Left ventricle myocardium inferior (tissue), 1 donor: ENCODE measurements at regions not wholly inside any gene's neighbourhood (a gene's known extent, or its start where the extent isn't known, plus 50 kb on each side); places are given as distances from the start of the nearest gene placed in this dataset.

Experiments used
- DNase-seq: peaks from one replicate; pipeline ENCODE4 v3.0.0-alpha.2; 2020
- H3K27ac ChIP-seq: fragments of 200-600 bp; replicated peaks from 2 replicates; pipeline ENCODE4 v1.8.0; 2021
- H3K27me3 ChIP-seq: fragments of 200-600 bp; 2 replicates; pipeline ENCODE4 v1.8.0; 2021; ENCODE audit warnings: low read depth
- H3K36me3 ChIP-seq: fragments of 200-600 bp; 2 replicates; pipeline ENCODE4 v1.8.0; 2021
- H3K4me1 ChIP-seq: fragments of 200-600 bp; 2 replicates; pipeline ENCODE4 v1.8.0; 2021
- H3K4me3 ChIP-seq: fragments of 200-600 bp; 2 replicates; pipeline ENCODE4 v1.8.0; 2021; ENCODE audit warnings: mild to moderate bottlenecking, moderate library complexity
- H3K9me3 ChIP-seq: fragments of 200-600 bp; replicated peaks from 2 replicates; pipeline ENCODE4 v1.8.0; 2021
- CTCF ChIP-seq: fragments of 200-600 bp; IDR thresholded peaks from 2 replicates; pipeline ENCODE4 v1.8.0; 2021; ENCODE audit warnings: antibody characterized with exemption, mild to moderate bottlenecking, borderline replicate concordance
- intact Hi-C: fragments of 100-400 bp; cut with micrococcal nuclease; formaldehyde crosslinking; loops from one replicate; pipeline ENCODE4 v1.11.0; 2022
- donor health status: DM: no; HTN: yes; CAD: no; lungs with severe emphysema.

- no peaks in the 10 kb centered on the region for H3K36me3 ChIP-seq
- no peak overlapping the region for H3K4me3 ChIP-seq
- no peak for DNase-seq
- peaks cover 7% of the 10 kb centered on the region for H3K9me3 ChIP-seq
- no peak for TF ChIP-seq CTCF
- no peaks in the 10 kb centered on the region for H3K4me1 ChIP-seq
- H3K27me3 ChIP-seq: peaks cover 31% of the 10 kb centered on the region
- intact Hi-C loops: no loop called here
- no peak overlapping the region for H3K27ac ChIP-seq
Measured at GRCh38 chr20:21653628-21654027, 51.8 kb upstream of the PAX1 start.

GRCh38 chr20:21643417-21643816 is 62.0 kb upstream of the PAX1 start:
- H3K27ac ChIP-seq: no peak overlapping the region
- peaks cover 27% of the 10 kb centered on the region for H3K27me3 ChIP-seq
- H3K4me3 ChIP-seq: no peak overlapping the region
- intact Hi-C loops: no loop called here
- no peak for TF ChIP-seq CTCF
- DNase-seq: no peak
- no peaks in the 10 kb centered on the region for H3K4me1 ChIP-seq
- no peaks in the 10 kb centered on the region for H3K36me3 ChIP-seq
- peaks cover 36% of the 10 kb centered on the region for H3K9me3 ChIP-seq

GRCh38 chr20:21640556-21640955 is 64.9 kb upstream of the PAX1 start:
- H3K4me3 ChIP-seq: no peak overlapping the region
- H3K36me3 ChIP-seq: no peaks in the 10 kb centered on the region
- H3K9me3 ChIP-seq: peaks cover 9% of the 10 kb centered on the region
- no peak overlapping the region for H3K27ac ChIP-seq
- no peaks in the 10 kb centered on the region for H3K4me1 ChIP-seq
- no peak for DNase-seq
- peaks cover 27% of the 10 kb centered on the region for H3K27me3 ChIP-seq
- intact Hi-C loops: no loop called here
- no peak for TF ChIP-seq CTCF

- H3K36me3 ChIP-seq: no peaks in the 10 kb centered on the region
- no peaks in the 10 kb centered on the region for H3K4me1 ChIP-seq
- TF ChIP-seq CTCF: no peak
- intact Hi-C loops: no loop called here
- no peak overlapping the region for H3K27ac ChIP-seq
- no peak overlapping the region for H3K4me3 ChIP-seq
- no peaks in the 10 kb centered on the region for H3K9me3 ChIP-seq
- peaks cover 20% of the 10 kb centered on the region for H3K27me3 ChIP-seq
- DNase-seq: no peak
Measured at GRCh38 chr20:21633829-21634228, 71.6 kb upstream of the PAX1 start.

GRCh38 chr20:21632735-21633053 is 72.8 kb upstream of the PAX1 start:
- Histone ChIP-seq H3K4me1 (no peaks in the 10 kb centered on the region), H3K36me3 (no peaks in the 10 kb centered on the region), H3K27ac (no peak overlapping the region), H3K4me3 (no peak overlapping the region), H3K27me3 (peaks cover 28% of the 10 kb centered on the region), H3K9me3 (no peaks in the 10 kb centered on the region)
- TF ChIP-seq CTCF: no peak
- intact Hi-C loops: no loop called here
- DNase-seq: no peak
